ENCODE measurements at regions not wholly inside any gene's neighbourhood (a gene's known extent, or its start where the extent isn't known, plus 50 kb on each side); places are given as distances from the start of the nearest gene placed in this dataset.
"Not testable (repeated sequence)": the region's sequence is repeated elsewhere in the genome, so short reads cannot be mapped to it uniquely, and the experiment has no call there.

DNA sequence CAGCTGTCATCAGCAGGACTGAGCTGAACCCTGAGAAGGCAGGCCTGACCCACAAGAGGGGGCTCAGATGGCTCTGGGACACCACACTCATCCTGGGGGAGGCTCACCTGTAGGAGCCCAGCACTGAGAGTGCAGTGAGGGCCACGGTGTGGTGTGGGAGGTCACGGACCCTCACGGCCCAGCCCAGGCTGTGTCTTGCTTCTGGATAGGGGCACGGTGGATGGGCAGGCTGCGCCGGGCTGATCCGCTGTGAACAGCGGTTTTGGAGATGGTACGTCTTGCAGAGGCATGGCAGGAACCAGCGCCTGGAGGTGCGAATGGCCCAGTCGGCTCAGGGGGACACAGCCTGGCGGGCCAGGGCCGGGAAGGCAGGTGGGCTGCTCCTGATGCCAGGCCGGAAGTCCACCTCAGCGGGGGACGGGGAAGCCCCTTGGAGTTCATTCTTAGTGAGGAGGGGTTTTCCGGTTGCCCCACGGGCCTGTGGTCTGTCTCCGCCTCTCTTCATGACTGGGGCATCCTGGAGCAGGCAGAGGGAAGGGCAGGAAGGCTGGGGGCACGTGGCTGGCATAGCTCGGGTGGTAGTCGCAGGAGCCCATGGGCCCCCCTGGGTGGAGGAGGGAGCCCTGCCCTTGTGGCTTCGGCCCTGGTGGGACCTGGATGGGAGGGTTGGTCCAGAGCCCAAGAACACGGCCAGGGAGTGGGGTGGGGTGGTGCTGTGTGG lies 112.5 kb downstream of the UNCX start:
- no peak for DNase-seq

DNA sequence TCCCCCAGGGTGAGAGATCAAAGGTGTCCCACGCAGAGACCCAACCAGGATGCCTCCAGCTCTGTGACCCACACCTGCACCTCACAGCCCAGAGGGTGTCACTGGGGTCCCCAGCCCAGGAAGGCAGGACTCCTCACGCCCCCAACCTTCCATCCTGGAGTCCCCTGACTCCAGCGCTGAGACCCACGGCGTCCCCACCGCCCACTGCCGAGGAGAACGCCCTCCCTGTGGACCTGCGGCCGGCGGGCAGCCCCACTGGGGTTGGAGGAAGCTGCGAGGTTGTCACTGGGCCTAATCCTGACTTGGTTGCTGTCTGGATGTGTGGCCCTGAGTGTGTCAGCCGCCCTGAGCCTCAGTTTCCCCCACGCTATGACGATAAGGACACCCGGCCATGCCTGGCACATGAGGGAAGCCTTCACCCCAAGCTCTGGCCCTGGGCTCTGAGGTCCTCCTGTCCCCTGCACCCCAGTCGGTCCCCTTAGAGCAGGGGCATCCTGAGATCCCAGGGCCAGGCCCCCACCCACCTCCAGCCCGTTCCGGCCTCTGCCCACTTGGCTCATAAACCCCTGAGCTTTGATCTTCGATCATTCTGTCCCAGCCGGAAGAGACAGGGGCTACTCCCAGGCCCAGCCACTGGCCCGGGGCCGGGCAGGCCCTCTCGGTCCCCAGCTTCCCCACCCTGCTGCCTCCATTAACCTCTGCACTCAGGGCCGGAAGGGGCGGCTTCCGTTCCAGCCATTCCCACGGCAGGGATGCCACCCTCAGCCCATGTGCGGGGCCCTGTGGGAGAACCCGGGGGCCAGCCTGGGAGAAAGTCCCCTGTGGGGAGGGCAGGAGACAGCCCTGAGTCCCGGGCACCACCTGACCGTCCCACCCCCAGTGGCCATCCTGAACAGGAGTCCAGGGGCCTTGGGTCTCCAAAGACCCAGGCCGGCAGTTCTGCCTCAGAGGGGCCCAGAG lies 113.2 kb downstream of the MICALL2 start:
- DNase-seq, result no peak

DNA sequence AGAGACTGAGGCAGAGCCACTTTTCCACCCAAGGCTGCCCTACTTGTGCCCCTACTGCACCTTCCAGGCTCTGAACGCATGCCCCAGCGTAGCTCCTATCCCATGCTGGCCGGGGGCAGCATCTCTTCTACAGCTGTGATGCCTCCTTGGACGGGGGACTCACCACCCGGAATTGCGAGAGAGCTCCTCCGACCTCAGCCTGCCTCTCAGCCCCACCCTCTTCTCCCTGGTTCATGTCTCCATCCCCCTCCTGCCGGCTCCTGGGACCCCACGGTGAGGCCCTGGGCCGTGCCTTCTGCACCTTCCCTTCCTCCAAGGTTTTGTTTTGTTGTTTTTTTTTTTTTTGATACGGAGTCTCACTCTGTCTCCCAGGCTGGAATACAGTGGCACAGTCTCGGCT lies 112.4 kb downstream of the MICALL2 start:
- DNase-seq, result no peak

DNA sequence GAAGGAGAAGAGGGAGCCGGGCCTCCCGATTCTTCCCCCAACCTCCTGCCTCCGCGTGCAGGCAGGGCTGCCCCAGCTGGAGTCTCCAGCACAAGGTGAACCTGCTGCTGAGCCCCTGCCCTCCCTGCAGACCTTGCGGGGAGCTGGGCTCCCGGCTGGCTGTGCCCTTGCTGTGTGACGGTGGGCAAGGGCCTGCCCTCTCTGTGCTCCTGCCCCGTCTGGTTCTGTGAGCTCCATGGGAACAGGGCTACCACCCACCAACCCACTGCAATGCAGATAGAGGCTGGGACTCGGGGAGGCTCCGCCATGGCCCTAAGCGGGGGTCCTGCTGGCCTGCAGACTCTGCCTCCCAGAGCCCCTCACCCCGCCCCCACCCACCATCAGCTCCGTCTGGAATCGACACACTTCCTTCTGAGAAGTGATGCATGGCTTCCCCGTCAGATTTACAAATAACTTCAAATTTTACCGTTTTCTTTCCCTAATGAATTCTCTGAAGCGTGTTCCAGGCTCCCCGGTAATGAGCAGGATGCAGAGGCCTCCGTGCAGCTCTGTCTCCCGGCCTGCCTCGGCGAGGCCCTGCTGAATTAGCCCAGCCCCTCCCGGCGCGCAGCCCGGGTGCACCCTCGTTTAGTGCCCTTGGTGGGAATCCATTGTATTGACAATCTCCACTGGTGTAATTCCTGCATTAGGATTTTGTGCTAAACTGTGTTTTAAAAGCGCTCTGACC lies 111.0 kb downstream of the MICALL2 start:
- DNase-seq, result no peak

DNA sequence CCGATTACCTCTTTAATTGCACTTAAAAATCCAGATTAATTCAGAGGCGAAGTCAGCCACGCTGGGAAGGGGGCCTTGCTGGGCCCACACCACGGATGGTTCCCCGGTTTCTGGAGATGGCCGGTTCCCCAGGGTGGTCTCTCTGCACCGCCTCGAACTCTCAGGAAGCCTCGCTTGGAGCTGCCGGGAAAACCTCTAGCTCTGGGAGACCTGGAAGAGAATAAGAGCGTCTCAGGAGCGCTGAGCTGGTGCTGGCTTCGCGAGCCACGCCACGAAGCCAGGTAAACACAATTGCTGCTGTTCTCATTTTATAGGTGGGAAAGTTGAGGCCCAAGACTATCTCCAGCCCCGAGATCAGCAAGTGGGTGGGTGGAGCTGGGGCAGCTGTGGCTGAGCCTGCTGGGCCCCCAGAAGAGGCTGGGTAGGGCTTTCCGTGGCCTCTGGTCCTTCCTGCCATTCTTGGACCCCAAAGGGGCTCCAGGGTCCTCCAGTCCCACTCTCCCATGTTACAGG lies 110.4 kb downstream of the MICALL2 start:
- no peak for DNase-seq

DNA sequence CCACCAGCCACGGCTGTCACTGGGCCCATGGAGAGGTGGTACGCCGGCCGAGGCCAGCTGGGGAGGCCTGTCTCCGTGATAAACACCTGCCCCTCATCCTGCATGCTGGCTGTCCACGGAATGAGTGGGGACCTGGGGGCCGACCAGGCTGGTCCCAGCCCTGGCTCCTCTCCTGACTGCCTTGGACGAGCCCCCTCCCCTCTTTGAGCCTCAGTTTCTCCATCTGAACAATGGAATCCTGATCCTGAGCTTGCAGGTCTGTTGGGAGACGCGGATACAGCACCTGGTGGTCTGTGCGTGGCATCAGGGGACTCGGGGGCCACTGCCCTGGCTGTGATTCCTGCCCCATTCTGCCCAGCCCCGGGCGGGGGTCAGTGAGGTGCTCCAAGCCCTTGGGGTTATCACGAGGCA lies 109.9 kb downstream of the MICALL2 start:
- DNase-seq, result no peak

DNA sequence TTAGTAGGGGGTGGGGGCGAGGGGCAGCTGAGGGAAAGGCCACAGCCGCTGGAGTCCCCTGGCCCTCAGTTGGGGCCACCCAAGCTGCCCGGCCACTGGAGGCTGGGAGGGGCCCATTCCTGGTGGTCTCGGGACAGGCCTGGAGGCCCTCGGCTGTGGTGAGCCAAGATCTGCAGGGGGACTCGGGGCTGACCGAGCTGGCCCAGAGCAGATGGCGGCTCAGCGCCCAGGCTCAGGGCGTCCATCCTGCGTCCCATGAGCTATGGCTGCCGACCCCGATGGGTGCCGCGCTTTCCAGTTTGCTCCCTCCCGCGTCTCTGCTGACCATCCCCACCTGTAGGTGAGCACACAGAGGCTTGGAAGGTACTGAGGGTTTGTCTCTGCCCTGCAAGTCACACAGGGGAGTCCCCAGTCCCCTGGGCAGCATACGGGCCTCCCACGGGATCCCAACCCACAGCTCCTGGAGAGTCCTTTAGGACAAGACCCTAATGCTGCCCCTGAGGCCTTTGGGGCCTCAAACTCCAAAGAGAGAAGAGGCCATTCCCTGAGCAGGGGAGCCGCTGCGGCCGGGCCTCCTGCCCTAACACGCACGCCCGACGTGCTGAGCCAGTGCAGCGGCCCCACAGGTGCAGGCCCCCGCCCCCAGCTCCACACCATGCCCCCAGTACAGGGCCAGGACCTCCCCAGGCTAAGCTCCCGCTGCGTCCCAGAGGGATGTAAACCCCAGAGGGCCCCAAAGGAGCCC lies 107.2 kb downstream of the MICALL2 start:
- no peak for DNase-seq

DNA sequence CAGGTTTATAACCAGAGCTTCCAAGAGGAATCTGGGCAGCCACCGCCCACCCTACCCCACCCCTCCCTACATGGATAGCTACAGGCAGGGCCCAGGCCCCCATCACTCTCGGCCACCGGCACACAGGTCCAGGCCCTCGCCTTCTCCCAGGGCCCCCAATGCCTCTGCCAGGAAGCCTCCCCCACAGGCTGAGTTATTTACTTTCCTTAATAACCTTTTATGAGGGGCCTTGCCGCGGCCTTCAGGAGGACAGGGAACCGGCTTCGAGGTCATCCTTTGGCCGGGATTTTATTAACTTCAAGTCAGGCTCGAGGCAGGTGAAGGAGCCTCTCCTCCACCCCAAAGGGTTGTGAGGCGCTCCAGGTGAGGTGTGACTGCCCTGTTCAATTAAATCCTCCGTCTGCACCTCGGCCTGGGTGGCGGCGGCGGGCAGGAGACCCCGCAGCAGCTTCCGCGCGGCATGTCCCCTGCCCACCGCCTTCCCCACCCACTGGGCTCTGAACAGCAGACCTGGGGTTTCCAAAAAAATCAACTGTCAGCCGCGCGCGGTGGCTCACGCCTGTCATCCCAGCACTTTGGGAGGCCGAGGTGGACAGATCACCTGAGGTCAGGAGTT lies 106.5 kb downstream of the MICALL2 start:
- no peak for DNase-seq

DNA sequence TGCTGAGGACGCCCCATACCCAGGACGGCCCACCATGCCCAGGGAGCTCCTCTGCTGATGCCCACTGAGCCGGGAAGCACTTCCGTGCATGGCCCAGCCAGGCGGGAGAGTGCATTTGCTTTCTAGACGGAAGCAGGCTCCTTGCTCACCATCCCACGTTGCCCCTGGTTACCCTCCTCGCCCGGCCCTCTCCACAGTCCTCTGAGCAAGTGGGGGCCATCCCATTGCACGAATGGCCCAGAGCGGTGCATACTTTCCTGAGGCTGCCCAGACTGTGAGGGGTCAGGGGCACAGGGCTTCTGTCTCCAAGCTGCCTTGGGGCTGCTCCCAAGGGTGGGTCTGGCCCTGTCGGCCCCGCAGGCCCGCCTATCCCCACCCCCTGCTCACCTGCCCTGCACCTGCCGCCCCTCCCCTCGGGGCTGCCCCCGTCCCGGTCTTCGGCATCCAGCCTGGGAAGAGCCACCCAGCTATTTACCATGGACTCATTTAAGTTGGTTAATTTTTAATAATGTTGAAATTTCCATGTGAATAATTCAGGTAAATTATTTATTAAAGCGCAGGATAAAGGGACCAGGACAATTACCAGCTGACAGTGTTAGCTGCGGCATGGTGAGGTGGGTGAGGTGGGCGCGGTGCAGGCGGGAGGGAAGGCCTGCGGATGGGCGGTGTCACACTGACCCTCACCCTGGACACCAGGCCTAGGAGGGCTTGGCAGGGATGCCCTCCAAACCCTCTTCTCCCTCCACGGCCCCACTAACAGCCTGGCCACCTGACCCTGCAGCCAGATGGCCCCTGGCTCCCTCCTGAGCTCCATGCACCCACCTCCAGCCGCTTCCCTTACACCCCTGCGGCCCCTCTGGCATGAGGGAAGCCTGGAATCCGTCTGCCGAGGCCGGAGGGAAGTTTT lies 104.4 kb downstream of the MICALL2 start:
- no peak for DNase-seq

DNA sequence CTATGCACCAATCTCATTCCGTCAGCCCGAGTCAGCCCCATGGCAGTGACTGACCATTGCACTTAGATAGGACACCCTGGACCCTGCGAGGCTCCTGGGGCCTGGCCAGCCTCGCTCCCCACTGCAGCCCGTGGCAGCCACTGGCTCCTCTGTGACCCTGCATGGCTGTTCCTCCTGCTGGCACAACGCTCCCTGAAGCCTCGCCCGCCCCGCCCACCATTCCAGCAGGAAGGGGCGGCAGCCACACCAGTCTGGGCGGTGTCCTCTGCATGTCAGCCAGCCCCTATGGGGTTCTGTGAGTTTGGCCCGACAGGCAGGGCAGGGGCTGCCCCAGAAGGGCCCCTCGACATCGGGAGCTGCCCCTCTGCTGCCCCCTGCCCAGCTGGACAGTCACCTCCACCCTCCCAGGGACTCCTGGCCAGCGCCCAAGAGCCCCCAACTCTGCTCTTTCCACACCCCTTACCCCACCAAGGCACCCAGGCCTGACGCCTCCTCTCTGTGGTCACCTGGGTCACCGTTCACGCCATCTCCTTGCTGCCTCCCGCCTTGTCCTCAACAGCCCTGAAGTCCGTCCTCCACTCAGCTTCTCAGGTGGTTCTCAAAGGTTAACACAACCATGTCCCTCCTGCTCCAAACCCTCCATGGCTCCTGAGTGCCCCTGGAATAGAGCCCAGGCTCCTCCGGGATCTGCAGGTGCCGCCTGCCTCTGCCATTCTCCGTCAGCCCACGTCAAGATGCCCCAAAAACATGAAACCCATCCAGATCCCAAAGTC lies 103.5 kb downstream of the MICALL2 start:
- no peak for DNase-seq

DNA sequence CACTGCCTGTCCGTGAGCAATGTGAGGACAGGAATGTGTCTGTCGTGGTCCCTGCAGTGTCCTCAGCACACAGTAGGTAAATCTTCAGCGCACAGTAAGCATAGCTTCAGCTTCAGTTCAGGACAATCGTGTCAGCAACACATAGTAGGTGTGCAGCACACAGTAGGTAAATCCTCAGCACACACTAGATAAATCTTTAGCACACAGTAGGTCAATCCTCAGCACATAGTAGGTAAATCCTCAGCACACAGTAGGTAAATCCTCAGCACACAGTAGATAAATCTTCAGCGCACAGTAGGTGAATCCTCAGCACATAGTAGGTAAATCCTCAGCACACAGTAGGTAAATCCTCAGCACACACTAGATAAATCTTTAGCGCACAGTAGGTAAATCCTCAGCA lies 102.4 kb downstream of the MICALL2 start:
- DNase-seq, result not testable (repeated sequence)

DNA sequence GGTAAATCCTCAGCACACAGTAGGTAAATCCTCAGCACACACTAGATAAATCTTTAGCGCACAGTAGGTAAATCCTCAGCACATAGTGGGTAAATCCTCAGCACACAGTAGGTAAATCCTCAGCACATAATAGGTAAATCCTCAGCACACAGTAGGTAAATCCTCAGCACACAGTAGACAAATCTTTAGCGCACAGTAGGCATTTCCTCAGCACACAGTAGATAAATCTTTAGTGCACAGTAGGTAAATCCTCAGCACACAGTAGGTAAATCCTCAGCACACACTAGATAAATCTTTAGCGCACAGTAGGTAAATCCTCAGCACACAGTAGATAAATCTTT lies 102.0 kb downstream of the MICALL2 start:
- DNase-seq, result not testable (repeated sequence)

DNA sequence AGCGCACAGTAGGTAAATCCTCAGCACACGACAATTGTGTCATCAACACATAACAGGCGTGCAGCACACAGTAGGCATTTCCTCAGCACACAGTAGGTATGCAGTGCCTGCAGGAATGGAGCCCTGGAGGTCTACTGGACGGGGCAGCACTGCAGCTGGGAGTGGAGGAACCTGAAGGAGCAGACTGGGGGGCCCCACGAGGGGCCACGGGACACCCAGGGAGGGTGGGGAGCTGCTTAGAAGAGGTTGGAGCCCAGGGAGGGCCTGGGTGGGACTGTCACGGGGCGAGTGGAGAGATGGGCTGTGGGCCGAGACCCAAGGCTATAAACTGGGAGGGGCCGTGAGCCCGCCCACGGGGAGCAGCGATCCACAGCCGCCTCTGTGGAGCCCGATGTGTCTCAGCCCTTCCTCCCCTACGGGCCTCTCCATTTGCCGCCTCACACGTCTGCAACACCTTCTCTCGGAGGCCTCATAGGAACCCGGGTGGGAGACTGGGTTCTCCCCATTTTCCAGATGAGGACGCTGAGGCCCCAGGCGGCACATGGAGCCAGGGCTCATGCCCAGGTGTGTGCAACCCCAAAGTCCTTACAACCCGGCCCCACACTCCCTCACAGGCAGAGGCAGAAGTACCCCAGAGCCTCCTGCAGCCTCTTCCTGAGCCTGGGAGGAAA lies 101.5 kb downstream of the MICALL2 start:
- no peak for DNase-seq

DNA sequence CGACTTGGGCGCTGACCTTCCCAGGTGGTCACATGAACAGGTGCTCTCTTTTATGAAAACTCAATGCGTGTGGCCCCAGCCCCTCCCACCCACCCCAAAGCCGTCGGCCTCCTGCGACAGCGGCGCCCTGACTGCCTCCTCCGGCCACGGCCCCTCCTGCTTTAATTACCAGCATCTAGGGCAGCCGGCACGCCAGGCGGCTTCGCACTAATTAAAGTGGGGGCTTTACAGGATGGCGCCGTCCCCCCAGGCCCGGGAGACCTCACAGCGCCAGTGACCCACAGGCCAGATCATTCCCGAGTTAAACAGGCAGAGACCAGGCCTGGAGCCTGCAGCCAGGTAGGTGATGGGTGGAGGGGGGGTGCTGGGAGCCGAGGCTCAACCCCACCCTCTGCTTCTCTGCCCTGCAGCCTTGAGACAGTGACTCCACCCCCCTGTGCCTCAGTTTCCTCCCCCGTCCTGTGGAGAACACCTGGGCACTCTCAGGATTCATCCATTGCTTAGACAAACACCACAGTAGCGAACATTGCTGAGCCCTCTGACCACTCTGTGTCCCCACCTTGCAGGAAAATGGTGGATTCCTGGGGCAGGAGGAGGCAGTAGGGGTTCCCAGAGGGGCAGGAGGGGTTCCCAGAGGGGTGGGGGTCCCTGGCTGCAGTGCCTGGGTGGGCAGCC lies 100.8 kb downstream of the MICALL2 start:
- DNase-seq, result no peak

DNA sequence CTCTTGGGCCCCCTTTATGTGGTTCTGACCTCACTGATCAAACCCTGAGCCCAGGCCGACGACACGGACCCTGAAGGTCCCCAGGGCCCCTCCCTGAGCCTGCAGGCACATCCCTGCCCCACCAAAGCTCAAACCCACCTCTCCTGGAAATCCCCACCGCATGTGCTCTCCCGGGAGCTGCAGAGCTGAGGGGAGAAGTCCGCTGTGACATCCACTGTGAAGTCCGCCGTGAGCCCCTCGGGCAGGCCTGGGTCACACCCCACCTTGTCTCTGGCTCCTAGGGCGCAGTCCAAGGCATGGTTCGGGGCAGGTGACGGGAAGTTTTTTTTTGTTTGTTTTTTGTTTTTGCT lies 100.2 kb downstream of the MICALL2 start:
- DNase-seq, result no peak

DNA sequence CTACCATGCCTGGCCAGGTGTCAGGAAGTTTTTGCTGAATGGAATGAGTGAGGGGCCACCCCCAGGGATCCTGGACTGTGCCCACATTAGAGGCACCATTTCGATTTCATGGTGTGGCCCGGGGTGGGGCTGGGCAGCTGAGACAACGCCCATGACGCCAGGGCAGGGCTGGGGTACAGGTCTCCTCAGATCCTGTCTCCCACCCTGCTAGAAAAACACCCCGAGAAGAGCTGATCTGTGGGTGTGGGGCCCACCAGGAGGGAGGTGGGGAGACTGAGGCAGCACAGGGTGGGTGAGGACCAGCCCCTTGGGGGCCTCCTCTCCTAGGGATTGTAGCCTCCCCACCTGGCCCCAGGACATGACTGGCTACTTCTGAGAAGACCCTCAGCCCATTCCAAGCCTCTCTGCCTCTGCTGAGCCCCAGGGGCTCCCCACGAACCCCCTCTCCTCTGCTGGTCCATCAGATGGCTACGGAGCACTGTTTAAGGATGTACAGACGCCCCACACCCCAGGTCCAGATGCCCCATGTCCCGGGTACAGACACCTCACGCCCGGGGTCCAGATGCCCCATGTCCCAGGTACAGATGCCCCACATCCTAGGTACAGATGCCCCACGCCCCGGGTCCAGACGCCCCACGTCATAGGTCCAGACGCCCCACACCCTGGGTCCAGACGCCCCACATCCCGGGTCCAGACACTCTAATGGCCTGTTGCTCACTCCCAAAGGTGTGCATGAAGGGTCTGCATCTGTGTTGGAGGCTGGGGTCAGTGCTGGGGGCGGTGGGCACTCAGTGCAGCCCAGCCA lies 99.4 kb downstream of the MICALL2 start:
- no peak for DNase-seq

DNA sequence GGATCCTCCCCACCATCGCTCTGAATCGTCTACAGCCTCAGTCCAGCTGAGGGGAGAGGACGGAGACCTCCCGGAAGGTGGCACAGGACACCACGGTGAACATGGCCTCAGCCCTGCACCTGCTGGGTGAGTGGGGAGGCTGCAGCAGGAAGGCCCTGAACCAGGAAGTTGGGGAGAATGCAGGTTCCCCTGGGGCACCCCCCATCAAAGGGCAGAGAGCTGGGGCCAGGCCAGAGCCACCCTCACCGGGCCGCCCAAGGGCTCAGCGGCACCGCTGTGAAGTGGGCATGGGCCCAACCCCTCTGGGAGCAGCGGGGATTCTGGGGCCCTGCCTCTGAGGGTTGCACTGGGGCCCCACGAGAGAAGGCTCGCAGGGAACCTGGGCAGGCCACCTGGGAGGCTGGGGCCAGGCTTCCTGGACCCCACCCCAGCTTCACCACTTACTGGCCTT lies 98.7 kb downstream of the MICALL2 start:
- DNase-seq, result no peak
